SK-N-SH treated with all-trans-retinoic acid at 6 μM for 48 hours (cell line): ENCODE measurements at regions not wholly inside any gene's neighbourhood (a gene's known extent, or its start where the extent isn't known, plus 50 kb on each side); places are given as distances from the start of the nearest gene placed in this dataset.

Source experiments
- ATAC-seq: fragments of 200-7000 bp; cut with Tn5 transposase; 3 replicates; pipeline ENCODE4 v1.9.1; 2020; ENCODE audit warnings: mild to moderate bottlenecking, moderate library complexity
- BACH2 ChIP-seq: fragments of 250-450 bp; sonication (Bioruptor Pico); IDR thresholded peaks from 2 replicates; pipeline ENCODE4 v1.9.0; 2021; ENCODE audit warnings: mild to moderate bottlenecking, borderline replicate concordance
- CREB5 ChIP-seq: fragments of 250-450 bp; sonication (Bioruptor Pico); IDR thresholded peaks from 2 replicates; pipeline ENCODE4 v1.5.1; 2020; ENCODE audit warnings: low read depth, mild to moderate bottlenecking, moderate library complexity
- CSDC2 ChIP-seq: fragments of 250-450 bp; sonication (Bioruptor Pico); IDR thresholded peaks from 2 replicates; pipeline ENCODE4 v1.5.0; 2020; ENCODE audit warnings: mild to moderate bottlenecking, moderate library complexity
- CSRNP3 ChIP-seq: fragments of 250-450 bp; sonication (Bioruptor Pico); IDR thresholded peaks from 2 replicates; pipeline ENCODE4 v1.5.1; 2021; ENCODE audit warnings: mild to moderate bottlenecking, moderate library complexity
- GLIS3 ChIP-seq: fragments of 250-450 bp; sonication (Bioruptor Pico); IDR thresholded peaks from 2 replicates; pipeline ENCODE4 v1.5.0; 2020; ENCODE audit warnings: mild to moderate bottlenecking, moderate library complexity
- ISL1 ChIP-seq: fragments of 250-450 bp; sonication (Bioruptor Pico); IDR thresholded peaks from 2 replicates; pipeline ENCODE4 v2.1.2; 2022; ENCODE audit warnings: mild to moderate bottlenecking, moderate library complexity
- OSR1 ChIP-seq: fragments of 250-450 bp; sonication (Bioruptor Pico); IDR thresholded peaks from 2 replicates; pipeline ENCODE4 v1.8.0; 2022; ENCODE audit warnings: moderate library complexity, mild to moderate bottlenecking, inconsistent platforms
- PATZ1 ChIP-seq: fragments of 250-450 bp; sonication (Bioruptor Pico); IDR thresholded peaks from 2 replicates; pipeline ENCODE4 v1.8.0; 2020; ENCODE audit warnings: mild to moderate bottlenecking, moderate library complexity, borderline replicate concordance
- POU6F1 ChIP-seq: fragments of 250-450 bp; sonication (Bioruptor Pico); IDR thresholded peaks from 2 replicates; pipeline ENCODE4 v1.8.0; 2021; ENCODE audit warnings: low read depth, mild to moderate bottlenecking, moderate library complexity, borderline replicate concordance
- PPARA ChIP-seq: fragments of 250-450 bp; sonication (Bioruptor Pico); IDR thresholded peaks from 2 replicates; pipeline ENCODE4 v1.5.0; 2020; ENCODE audit warnings: mild to moderate bottlenecking, borderline replicate concordance
- RARB ChIP-seq: fragments of 250-450 bp; sonication (Bioruptor Pico); IDR thresholded peaks from 2 replicates; pipeline ENCODE4 v1.8.0; 2021; ENCODE audit warnings: mild to moderate bottlenecking, moderate library complexity
- SNAI2 ChIP-seq: fragments of 250-450 bp; sonication (Bioruptor Pico); IDR thresholded peaks from 2 replicates; pipeline ENCODE4 v1.5.0; 2020; ENCODE audit warnings: mild to moderate bottlenecking, moderate library complexity
- TOX ChIP-seq: fragments of 250-450 bp; sonication (Bioruptor Pico); IDR thresholded peaks from 2 replicates; pipeline ENCODE4 v1.8.0; 2021; ENCODE audit warnings: mild to moderate bottlenecking, moderate library complexity, borderline replicate concordance
- TSHZ2 ChIP-seq: fragments of 250-450 bp; sonication (Bioruptor Pico); IDR thresholded peaks from 2 replicates; pipeline ENCODE4 v1.5.0; 2020; ENCODE audit warnings: mild to moderate bottlenecking, moderate library complexity
- ZFP3 ChIP-seq: fragments of 250-450 bp; sonication (Bioruptor Pico); IDR thresholded peaks from 2 replicates; pipeline ENCODE4 v1.5.0; 2020; ENCODE audit warnings: mild to moderate bottlenecking, moderate library complexity
- ZFP30 ChIP-seq: fragments of 450-650 bp; formaldehyde crosslinking; IDR thresholded peaks from 2 replicates; pipeline ENCODE4 v1.5.0; 2022; ENCODE audit warnings: mild to moderate bottlenecking, moderate library complexity
- ZNF565 ChIP-seq: fragments of 450-650 bp; formaldehyde crosslinking; conservative IDR thresholded peaks from 2 replicates; pipeline ENCODE4 v1.5.0; 2020; ENCODE audit warnings: low read depth, mild to moderate bottlenecking, moderate library complexity
- ZNF70 ChIP-seq: fragments of 450-650 bp; formaldehyde crosslinking; IDR thresholded peaks from 2 replicates; pipeline ENCODE4 v1.5.0; 2020; ENCODE audit warnings: mild to moderate bottlenecking, moderate library complexity

GRCh38 chr2:128784626-128785306 lies 466.1 kb upstream of the HS6ST1 start:
- TF ChIP-seq CSDC2 (CRISPR knock-in tag): no peak
- no peak for TF ChIP-seq TSHZ2 (CRISPR knock-in tag)
- no peak for TF ChIP-seq ZNF70 (CRISPR knock-in tag)
- TF ChIP-seq TOX (CRISPR knock-in tag): no peak
- TF ChIP-seq CREB5: no peak
- no peak for TF ChIP-seq OSR1 (CRISPR knock-in tag)
- TF ChIP-seq ZNF565 (CRISPR knock-in tag): no peak
- no peak for TF ChIP-seq BACH2 (CRISPR knock-in tag)
- no peak for TF ChIP-seq ZFP3 (CRISPR knock-in tag)
- TF ChIP-seq, all 23 proteins: peak for 0
- ATAC-seq: no peak

- TF ChIP-seq CSRNP3 (CRISPR knock-in tag) (no peak), OSR1 (CRISPR knock-in tag) (no peak)
- no peak for ATAC-seq
These were observed 467.6 kb upstream of the HS6ST1 start for GRCh38 chr2:128786316-128786715.

GRCh38 chr2:128786741-128787478 lies 468.2 kb upstream of the HS6ST1 start:
- no peak for TF ChIP-seq OSR1 (CRISPR knock-in tag)
- no peak for TF ChIP-seq TOX (CRISPR knock-in tag)
- TF ChIP-seq RARB (CRISPR knock-in tag): no peak
- no peak for TF ChIP-seq PATZ1 (CRISPR knock-in tag)
- no peak for TF ChIP-seq GLIS3 (CRISPR knock-in tag)
- no peak for TF ChIP-seq ZFP30 (CRISPR knock-in tag)
- TF ChIP-seq CSRNP3 (CRISPR knock-in tag): no peak
- TF ChIP-seq ISL1 (CRISPR knock-in tag): no peak
- no peak for TF ChIP-seq PPARA (CRISPR knock-in tag)
- TF ChIP-seq POU6F1 (CRISPR knock-in tag): no peak
- TF ChIP-seq SNAI2: no peak
- no peak for TF ChIP-seq CREB5
- TF ChIP-seq ZNF565 (CRISPR knock-in tag): no peak
- TF ChIP-seq ZFP3 (CRISPR knock-in tag): no peak
- no peak for TF ChIP-seq CSDC2 (CRISPR knock-in tag)
- no peak for TF ChIP-seq TSHZ2 (CRISPR knock-in tag)
- no peak for ATAC-seq
